Omental fat pad (tissue), 3 donors: ENCODE measurements at regions not wholly inside any gene's neighbourhood (a gene's known extent, or its start where the extent isn't known, plus 50 kb on each side); places are given as distances from the start of the nearest gene placed in this dataset.

Source experiments
- ATAC-seq: fragments of 150-250 bp; one replicate; pipeline ENCODE4 v1.9.1; 2016; ENCODE audit warnings: mild to moderate bottlenecking, moderate library complexity; ENCODE audit not compliant: low FRiP score
- DNase-seq: peaks from one replicate; pipeline ENCODE4 v3.0.0-alpha.2; 2019; ENCODE audit warnings: low spot score
- TF ChIP-seq, protein P1 (sequence below), 3 donors: fragments of 450-650 bp; IDR thresholded peaks; one replicate each; pipeline ENCODE4 v1.5.1; 2016 to 2017; ENCODE audit warnings: antibody characterized with exemption in 3 of 3, mild to moderate bottlenecking in 3 of 3, moderate library complexity in 2 of 3

DNA sequence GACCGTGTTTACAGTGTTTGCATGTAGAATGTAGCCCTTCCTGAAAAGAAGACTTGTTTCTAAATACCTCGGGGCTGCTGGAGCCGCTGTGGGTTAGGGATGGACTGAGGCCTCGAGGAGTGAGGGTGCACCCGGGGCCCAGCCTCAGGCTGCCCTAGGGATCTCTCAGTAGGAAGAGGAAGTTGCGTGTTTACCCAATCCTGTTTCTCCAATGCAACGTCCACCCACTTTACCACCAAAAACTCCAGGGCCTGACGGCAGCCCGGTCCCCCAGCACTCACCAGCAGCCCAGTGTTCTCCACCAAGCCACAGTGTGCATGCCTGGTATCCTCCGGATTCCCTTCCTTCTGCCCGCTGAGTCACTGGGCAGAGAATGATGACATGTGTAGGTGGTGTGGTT lies 255.8 kb downstream of the GLI2 start:
- DNase-seq (no peak), ATAC-seq (no peak)
- TF ChIP-seq, protein P1, sequence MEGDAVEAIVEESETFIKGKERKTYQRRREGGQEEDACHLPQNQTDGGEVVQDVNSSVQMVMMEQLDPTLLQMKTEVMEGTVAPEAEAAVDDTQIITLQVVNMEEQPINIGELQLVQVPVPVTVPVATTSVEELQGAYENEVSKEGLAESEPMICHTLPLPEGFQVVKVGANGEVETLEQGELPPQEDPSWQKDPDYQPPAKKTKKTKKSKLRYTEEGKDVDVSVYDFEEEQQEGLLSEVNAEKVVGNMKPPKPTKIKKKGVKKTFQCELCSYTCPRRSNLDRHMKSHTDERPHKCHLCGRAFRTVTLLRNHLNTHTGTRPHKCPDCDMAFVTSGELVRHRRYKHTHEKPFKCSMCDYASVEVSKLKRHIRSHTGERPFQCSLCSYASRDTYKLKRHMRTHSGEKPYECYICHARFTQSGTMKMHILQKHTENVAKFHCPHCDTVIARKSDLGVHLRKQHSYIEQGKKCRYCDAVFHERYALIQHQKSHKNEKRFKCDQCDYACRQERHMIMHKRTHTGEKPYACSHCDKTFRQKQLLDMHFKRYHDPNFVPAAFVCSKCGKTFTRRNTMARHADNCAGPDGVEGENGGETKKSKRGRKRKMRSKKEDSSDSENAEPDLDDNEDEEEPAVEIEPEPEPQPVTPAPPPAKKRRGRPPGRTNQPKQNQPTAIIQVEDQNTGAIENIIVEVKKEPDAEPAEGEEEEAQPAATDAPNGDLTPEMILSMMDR (IDR thresholded peaks at IDR 0.05): no peak

DNA sequence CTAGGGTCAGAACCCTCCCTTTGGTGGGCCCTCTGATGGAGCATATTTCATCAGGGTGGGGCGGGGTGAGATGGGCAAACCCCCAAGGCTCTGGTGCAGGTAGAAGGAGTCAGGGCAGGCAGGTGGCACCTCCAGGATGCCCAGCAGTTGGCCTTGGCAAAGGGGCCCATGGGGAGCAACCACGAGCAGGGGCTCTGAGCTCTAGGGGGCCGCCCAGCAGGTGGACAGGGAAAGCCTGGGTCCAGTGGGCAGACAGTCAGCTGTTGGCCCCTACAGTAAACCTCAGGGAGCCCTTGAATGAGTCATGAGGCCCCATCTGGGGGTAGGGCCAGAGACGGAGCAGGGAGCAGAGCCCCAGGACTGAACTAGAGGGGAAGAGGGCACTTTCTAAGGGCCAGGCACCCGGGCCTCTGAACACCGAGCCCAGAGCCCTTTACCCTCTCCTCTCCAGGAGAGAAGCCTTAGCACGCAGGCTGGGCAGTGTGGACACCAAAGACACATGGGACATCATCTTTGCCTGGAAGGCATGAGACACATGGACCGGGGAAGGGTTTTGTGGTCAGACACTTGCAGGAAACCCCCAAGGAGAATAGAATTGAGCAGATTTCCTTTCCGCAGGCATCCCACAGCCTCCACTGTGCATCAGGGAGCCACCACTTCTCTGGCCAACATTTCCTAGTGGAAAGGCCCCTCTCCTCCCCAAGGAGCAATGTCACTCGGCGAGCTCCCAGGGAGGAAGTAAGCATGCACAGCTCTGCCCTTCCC lies 257.3 kb downstream of the GLI2 start:
- no peak for ATAC-seq
- no peak for DNase-seq
- TF ChIP-seq, protein P1 (IDR thresholded peaks at IDR 0.05): no peak

DNA sequence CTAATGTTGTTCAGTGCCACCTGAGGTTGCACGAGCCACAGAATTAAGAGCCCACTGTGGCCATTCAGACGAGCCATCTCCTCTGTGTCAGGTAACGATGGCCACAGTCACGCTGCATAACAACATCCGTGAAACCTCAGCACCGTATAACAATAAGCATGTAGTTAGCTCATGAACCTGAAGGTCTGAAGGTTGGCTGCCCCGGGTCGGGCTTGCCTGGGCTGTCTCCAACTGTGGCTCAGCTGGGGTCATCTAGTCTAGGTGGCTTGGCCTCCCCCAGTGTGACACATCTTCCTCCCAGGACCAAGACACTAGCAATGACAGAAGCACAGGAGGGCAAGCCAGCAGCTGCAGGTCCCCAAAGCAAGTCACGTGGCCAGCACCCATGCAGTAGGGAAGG lies 258.0 kb downstream of the GLI2 start:
- no peak for DNase-seq

DNA sequence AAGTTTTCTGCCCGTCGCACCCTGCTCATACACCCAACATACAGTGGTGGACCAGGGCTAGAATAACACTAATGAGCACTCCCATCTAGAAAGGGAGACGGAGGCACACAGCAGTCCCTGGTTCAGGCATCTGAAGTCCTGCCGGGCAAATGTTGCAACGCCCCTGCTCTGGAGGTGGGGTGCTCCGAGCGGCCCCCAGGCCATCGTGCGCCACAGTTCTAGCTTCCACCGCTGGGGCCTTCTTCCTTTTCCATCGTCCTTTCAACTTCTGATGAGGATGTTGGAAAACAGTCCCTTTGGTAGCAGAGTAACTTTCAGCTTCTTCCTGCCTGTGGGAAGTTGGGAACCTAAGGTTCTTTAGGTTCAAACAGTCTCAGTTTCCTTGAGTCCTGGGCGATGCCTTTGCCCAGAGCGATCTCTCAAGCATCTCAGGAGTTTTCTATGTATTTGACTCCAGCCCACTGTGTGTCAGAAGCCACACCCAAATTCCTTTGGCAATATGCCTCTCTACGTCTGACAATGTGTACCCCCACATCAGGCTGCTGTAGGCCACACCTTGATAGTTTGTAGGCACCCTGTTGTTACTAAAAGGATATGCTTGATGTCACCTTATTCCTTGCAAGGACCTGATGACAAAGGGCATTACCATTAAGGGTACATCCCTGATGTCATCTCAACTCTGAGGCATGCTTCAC lies 258.8 kb downstream of the GLI2 start:
- ATAC-seq (no peak), DNase-seq (no peak)
- TF ChIP-seq, protein P1 (IDR thresholded peaks at IDR 0.05): no peak

More for the DNA sequence above, 258.0 kb downstream of the GLI2 start:
- ATAC-seq: no peak
- TF ChIP-seq, protein P1 (IDR thresholded peaks at IDR 0.05): no peak

DNA sequence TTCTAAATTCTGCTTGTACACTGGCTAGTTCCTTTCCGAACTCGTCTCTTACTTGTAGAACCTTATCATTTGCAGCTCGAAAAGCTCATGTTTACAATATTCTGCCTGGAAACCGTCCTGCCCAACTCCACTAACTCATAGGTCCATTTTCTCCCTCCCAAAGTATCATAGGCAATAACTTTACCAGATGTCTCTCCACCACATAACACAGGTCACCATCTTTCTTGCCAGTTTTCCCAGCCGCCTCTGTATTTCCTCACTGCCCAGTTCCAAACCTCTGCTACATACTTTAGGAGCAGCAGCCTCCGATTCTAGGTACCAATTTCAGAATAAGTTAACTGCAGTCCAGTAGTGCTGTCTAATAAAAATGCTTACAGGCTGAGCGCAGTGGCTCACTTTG lies 259.5 kb downstream of the GLI2 start:
- TF ChIP-seq, protein P1 (IDR thresholded peaks at IDR 0.05): no peak
- DNase-seq: no peak
- no peak for ATAC-seq

DNA sequence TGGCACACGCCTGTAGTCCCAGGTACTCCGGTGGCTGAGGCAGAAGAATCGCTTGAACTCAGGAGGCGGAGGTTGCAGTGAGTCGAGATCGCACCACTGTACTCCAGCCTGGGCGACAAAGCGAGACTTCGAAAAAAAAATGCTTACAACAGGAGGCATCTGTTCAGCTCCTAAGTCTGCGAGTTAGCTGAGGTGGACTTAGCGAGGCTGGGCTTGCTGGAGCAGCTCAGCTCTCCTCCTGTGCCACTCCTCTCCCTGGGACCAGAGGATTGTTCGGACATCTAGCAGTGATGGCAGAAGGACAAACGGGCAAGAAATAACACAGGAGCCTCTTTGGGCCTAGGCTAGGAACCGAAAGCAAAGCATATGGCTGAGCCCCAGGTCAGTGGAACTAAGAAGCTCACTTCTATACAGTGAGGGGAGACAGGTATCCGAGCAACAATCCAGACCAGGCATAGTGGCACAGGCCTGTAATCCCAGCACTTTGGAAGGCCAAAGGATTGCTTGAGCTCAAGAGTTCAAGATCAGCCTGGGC lies 260.1 kb downstream of the GLI2 start:
- DNase-seq (no peak), ATAC-seq (no peak)

More for the DNA sequence above, 260.1 kb downstream of the GLI2 start:
- TF ChIP-seq, protein P1 (IDR thresholded peaks at IDR 0.05): no peak
